Left ventricle myocardium inferior (tissue), 1 donor: ENCODE measurements at regions not wholly inside any gene's neighbourhood (a gene's known extent, or its start where the extent isn't known, plus 50 kb on each side); places are given as distances from the start of the nearest gene placed in this dataset.
A peak's percentile ranks its signal among the peaks of the same experiment; 100 is the strongest.

Experiments
- DNase-seq: peaks from one replicate; pipeline ENCODE4 v3.0.0-alpha.2; 2020
- H3K27ac ChIP-seq: fragments of 200-600 bp; replicated peaks from 2 replicates; pipeline ENCODE4 v1.8.0; 2021
- H3K27me3 ChIP-seq: fragments of 200-600 bp; 2 replicates; pipeline ENCODE4 v1.8.0; 2021; ENCODE audit warnings: low read depth
- H3K36me3 ChIP-seq: fragments of 200-600 bp; 2 replicates; pipeline ENCODE4 v1.8.0; 2021
- H3K4me1 ChIP-seq: fragments of 200-600 bp; 2 replicates; pipeline ENCODE4 v1.8.0; 2021
- H3K4me3 ChIP-seq: fragments of 200-600 bp; 2 replicates; pipeline ENCODE4 v1.8.0; 2021; ENCODE audit warnings: mild to moderate bottlenecking, moderate library complexity
- H3K9me3 ChIP-seq: fragments of 200-600 bp; replicated peaks from 2 replicates; pipeline ENCODE4 v1.8.0; 2021
- CTCF ChIP-seq: fragments of 200-600 bp; IDR thresholded peaks from 2 replicates; pipeline ENCODE4 v1.8.0; 2021; ENCODE audit warnings: antibody characterized with exemption, mild to moderate bottlenecking, borderline replicate concordance
- intact Hi-C: fragments of 100-400 bp; cut with micrococcal nuclease; formaldehyde crosslinking; loops from one replicate; pipeline ENCODE4 v1.11.0; 2022
- donor health status: DM: no; HTN: yes; CAD: no; lungs with severe emphysema.

GRCh38 chr1:232223183-232223708, 406.7 kb downstream of the SIPA1L2 start:
- intact Hi-C loops = no loop called here
- peak; percentile 17 for TF ChIP-seq CTCF
- no peak for DNase-seq
- Histone ChIP-seq H3K4me1 (peaks cover 26% of the 10 kb centered on the region), H3K27ac (no peak overlapping the region), H3K4me3 (no peak overlapping the region), H3K27me3 (no peaks in the 10 kb centered on the region), H3K36me3 (no peaks in the 10 kb centered on the region), H3K9me3 (no peaks in the 10 kb centered on the region)

- H3K9me3 ChIP-seq = no peaks in the 10 kb centered on the region
- H3K36me3 ChIP-seq = no peaks in the 10 kb centered on the region
- TF ChIP-seq CTCF = no peak
- no peak overlapping the region for H3K4me3 ChIP-seq
- intact Hi-C loops = no loop called here
- H3K4me1 ChIP-seq = peaks cover 25% of the 10 kb centered on the region
- no peaks in the 10 kb centered on the region for H3K27me3 ChIP-seq
- DNase-seq = no peak
- H3K27ac ChIP-seq = no peak overlapping the region
Observed at GRCh38 chr1:232222614-232223013, 407.3 kb downstream of the SIPA1L2 start.

GRCh38 chr1:232221802-232222499, 408.0 kb downstream of the SIPA1L2 start:
- Histone ChIP-seq H3K36me3 (no peaks in the 10 kb centered on the region), H3K27ac (no peak overlapping the region), H3K9me3 (no peaks in the 10 kb centered on the region), H3K4me1 (peaks cover 18% of the 10 kb centered on the region), H3K27me3 (no peaks in the 10 kb centered on the region), H3K4me3 (no peak overlapping the region)
- intact Hi-C loops = no loop called here
- no peak for DNase-seq
- TF ChIP-seq CTCF = no peak

GRCh38 chr1:232218955-232219865, 410.7 kb downstream of the SIPA1L2 start:
- Histone ChIP-seq H3K36me3 (no peaks in the 10 kb centered on the region), H3K4me3 (no peak overlapping the region), H3K27me3 (no peaks in the 10 kb centered on the region), H3K9me3 (no peaks in the 10 kb centered on the region), H3K27ac (no peak overlapping the region), H3K4me1 (peaks cover 17% of the 10 kb centered on the region)
- DNase-seq = peak; percentile 29
- no peak for TF ChIP-seq CTCF
- intact Hi-C loops = no loop called here

GRCh38 chr1:232213928-232214327, 416.0 kb downstream of the SIPA1L2 start:
- intact Hi-C loops = no loop called here
- DNase-seq = no peak
- Histone ChIP-seq H3K4me3 (no peak overlapping the region), H3K27me3 (no peaks in the 10 kb centered on the region), H3K36me3 (no peaks in the 10 kb centered on the region), H3K4me1 (peaks cover 3% of the 10 kb centered on the region), H3K9me3 (no peaks in the 10 kb centered on the region), H3K27ac (no peak overlapping the region)
- no peak for TF ChIP-seq CTCF
